Keratinocyte (primary cell): ENCODE measurements at regions not wholly inside any gene's neighbourhood (a gene's known extent, or its start where the extent isn't known, plus 50 kb on each side); places are given as distances from the start of the nearest gene placed in this dataset.

Experiments
- DNase-seq: peaks from one replicate; pipeline ENCODE4 v3.0.0-alpha.2; 2011; ENCODE audit warnings: low read depth, missing footprints, low spot score
- FAIRE-seq: peaks from 2 replicates; lab custom pipeline; 2011; peaks lifted over from hg19 to GRCh38; lab: Jason Lieb, UNC
- H2AFZ ChIP-seq: 2 replicates; pipeline ENCODE4 v1.6.0; 2012; ENCODE audit warnings: low read length, control low read depth, inconsistent platforms; ENCODE audit not compliant: control insufficient read depth
- H3K27ac ChIP-seq: 2 replicates; pipeline ENCODE4 v1.5.1; 2011; ENCODE audit warnings: low read length; ENCODE audit not compliant: control insufficient read depth, insufficient read depth
- H3K27me3 ChIP-seq: 3 replicates; pipeline ENCODE4 v1.6.0; 2011; ENCODE audit warnings: low read length; ENCODE audit not compliant: control insufficient read depth, insufficient read depth; ENCODE audit errors: extremely low read depth
- H3K36me3 ChIP-seq, 2 experiments: 2 replicates in 1 of 2; 3 replicates in 1 of 2; pipeline ENCODE4 v1.5.1; 2011; ENCODE audit warnings: low read length in 2 of 2, mild to moderate bottlenecking in 1 of 2; ENCODE audit not compliant: control insufficient read depth in 2 of 2, insufficient read depth in 2 of 2; ENCODE audit errors: extremely low read depth in 1 of 2
- H3K4me1 ChIP-seq: 3 replicates; pipeline ENCODE4 v1.5.1; 2011; ENCODE audit warnings: low read length; ENCODE audit not compliant: control insufficient read depth, insufficient read depth; ENCODE audit errors: extremely low read depth
- H3K4me2 ChIP-seq: 3 replicates; pipeline ENCODE4 v1.6.0; 2011; ENCODE audit warnings: low read depth, low read length; ENCODE audit not compliant: control insufficient read depth, insufficient read depth; ENCODE audit errors: extremely low read depth
- H3K4me3 ChIP-seq, 3 experiments: fragments of 200-600 bp in 1 of 3; sonication (generic) in 1 of 3; 2 replicates in 2 of 3; 3 replicates in 1 of 3; pipeline ENCODE4 v1.5.1; 2011 to 2016; ENCODE audit warnings: low read length in 3 of 3, mild to moderate bottlenecking in 3 of 3, control low read depth in 2 of 3, inconsistent platforms in 1 of 3, low read depth in 1 of 3, mixed read lengths in 1 of 3, mixed run types in 1 of 3, moderate library complexity in 1 of 3; ENCODE audit not compliant: control insufficient read depth in 2 of 3, insufficient read depth in 2 of 3; ENCODE audit errors: extremely low read depth in 1 of 3
- H3K79me2 ChIP-seq: 2 replicates; pipeline ENCODE4 v1.6.0; 2012; ENCODE audit warnings: low read length; ENCODE audit not compliant: control insufficient read depth, insufficient read depth
- H3K9ac ChIP-seq: 3 replicates; pipeline ENCODE4 v1.6.0; 2011; ENCODE audit warnings: low read length; ENCODE audit not compliant: control insufficient read depth, insufficient read depth; ENCODE audit errors: extremely low read depth
- H3K9me1 ChIP-seq: 3 replicates; pipeline ENCODE4 v1.6.0; 2011; ENCODE audit warnings: low read length; ENCODE audit not compliant: control insufficient read depth, insufficient read depth; ENCODE audit errors: extremely low read depth
- H3K9me3 ChIP-seq: 2 replicates; pipeline ENCODE4 v1.5.1; 2012; ENCODE audit warnings: low read depth, low read length; ENCODE audit not compliant: control insufficient read depth
- H4K20me1 ChIP-seq: 3 replicates; pipeline ENCODE4 v1.6.0; 2011; ENCODE audit warnings: low read length; ENCODE audit not compliant: control insufficient read depth, insufficient read depth; ENCODE audit errors: extremely low read depth
- CTCF ChIP-seq, 3 experiments: IDR thresholded peaks in 1 of 3; conservative IDR thresholded peaks in 1 of 3; optimal IDR thresholded peaks in 1 of 3; 2 replicates in 2 of 3; 3 replicates in 1 of 3; pipeline versions ENCODE3 to v1.5.1; 2011; ENCODE audit warnings: low read length in 3 of 3, mild to moderate bottlenecking in 3 of 3, moderate library complexity in 2 of 3, control low read depth in 1 of 3, inconsistent platforms in 1 of 3; ENCODE audit not compliant: insufficient read depth in 2 of 3; ENCODE audit errors: extremely low read depth in 1 of 3
- EZH2 ChIP-seq: IDR thresholded peaks from one replicate; pipeline ENCODE4 v1.6.1; 2012; ENCODE audit warnings: inconsistent platforms, mild to moderate bottlenecking, low read length, moderate library complexity
- dilution Hi-C: fragments of 300-500 bp; cut with MboI; formaldehyde crosslinking; loops from one replicate; pipeline ENCODE4 v1.7.0; 2020; ENCODE audit warnings: low sequenced_read_pairs; ENCODE audit not compliant: extremely low pct_ligation_motif_present

DNA sequence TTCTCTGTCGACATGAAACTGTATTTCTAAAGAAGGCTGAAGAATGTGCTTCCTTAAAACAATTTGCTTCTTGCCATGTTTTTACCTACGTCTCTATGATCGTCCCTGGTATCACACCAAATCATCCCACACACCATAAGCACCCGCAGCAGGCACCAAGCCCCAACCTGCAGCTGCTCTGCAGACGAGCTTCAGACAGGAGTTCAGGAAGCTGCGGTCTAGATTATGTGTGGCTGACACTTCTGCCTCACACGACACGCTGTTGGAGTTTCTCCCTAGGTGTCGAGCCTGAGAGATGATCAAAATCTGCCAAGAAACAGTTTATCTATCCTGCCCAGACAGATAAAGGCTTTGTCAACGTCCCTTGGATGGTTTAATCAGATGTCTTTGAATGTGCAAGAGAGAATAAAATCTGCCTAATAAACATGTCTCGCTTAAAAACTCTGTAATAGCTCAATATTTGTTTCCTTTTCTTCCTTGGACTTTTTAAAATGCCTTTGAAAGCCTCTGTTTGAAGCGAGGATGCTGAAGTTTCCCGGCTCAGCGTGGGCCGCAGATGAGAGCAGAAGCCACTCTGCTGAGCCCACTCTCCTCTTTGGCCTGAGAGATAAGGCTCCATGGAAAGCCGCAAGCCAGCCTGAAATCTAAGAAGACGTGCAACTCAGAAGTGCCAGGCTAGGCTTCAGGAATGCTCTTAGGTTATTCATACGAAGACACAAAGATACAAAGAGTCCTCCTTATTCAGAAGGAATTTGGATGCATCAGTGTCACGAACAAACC is 158.3 kb upstream of the PFKP start:
- Histone ChIP-seq H3K4me1 (no peaks in the 10 kb centered on the region), H3K9ac (no peak overlapping the region), H3K9me1 (no peaks in the 10 kb centered on the region), H3K79me2 (no peaks in the 10 kb centered on the region), H3K36me3 (no peaks in the 10 kb centered on the region), H3K27me3 (no peaks in the 10 kb centered on the region), H3K9me3 (no peaks in the 10 kb centered on the region), H2AFZ (no peak overlapping the region), H3K4me3 (no peak overlapping the region), H3K4me2 (no peak overlapping the region), H4K20me1 (no peaks in the 10 kb centered on the region), H3K27ac (no peak overlapping the region)
- FAIRE-seq: no peak
- no peak for DNase-seq
- dilution Hi-C loops: no loop called here
- TF ChIP-seq CTCF (optimal IDR thresholded peaks at IDR 0.05 in 1 of 3, IDR thresholded peaks at IDR 0.05 in 1 of 3, conservative IDR thresholded peaks at IDR 0.05 in 1 of 3; ENCODE audit: extremely low read depth in 1 of 3, insufficient read depth in 2 of 3, low read length in 3 of 3): no peak
- TF ChIP-seq EZH2: no peak

DNA sequence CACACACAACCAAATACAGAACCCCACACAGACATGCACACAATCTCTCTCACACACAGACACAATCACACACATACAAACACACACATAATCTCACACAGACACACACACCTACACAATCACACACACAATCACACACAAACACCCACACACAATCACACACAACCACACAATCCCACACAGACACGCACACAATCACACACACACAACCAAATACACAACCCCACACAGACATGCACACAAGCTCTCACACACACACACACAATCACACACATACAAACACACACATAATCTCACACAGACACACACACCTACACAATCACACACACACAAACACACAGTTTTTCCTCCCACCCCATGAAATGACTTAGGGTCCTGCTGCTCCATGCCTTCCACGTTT is 160.4 kb upstream of the PFKP start:
- FAIRE-seq: no peak
- no peak overlapping the region for H2AFZ ChIP-seq
- no peak overlapping the region for H3K27ac ChIP-seq
- H3K4me2 ChIP-seq: no peak overlapping the region
- no peak for TF ChIP-seq CTCF (optimal IDR thresholded peaks at IDR 0.05 in 1 of 3, IDR thresholded peaks at IDR 0.05 in 1 of 3, conservative IDR thresholded peaks at IDR 0.05 in 1 of 3; ENCODE audit: extremely low read depth in 1 of 3, insufficient read depth in 2 of 3, low read length in 3 of 3)
- TF ChIP-seq EZH2: no peak
- no peaks in the 10 kb centered on the region for H3K27me3 ChIP-seq
- no peaks in the 10 kb centered on the region for H3K9me3 ChIP-seq
- H3K36me3 ChIP-seq: no peaks in the 10 kb centered on the region
- no peak for DNase-seq
- no peak overlapping the region for H3K4me3 ChIP-seq
- H3K9ac ChIP-seq: no peak overlapping the region
- H4K20me1 ChIP-seq: no peaks in the 10 kb centered on the region
- H3K9me1 ChIP-seq: no peaks in the 10 kb centered on the region
- H3K4me1 ChIP-seq: no peaks in the 10 kb centered on the region
- dilution Hi-C loops: no loop called here
- H3K79me2 ChIP-seq: no peaks in the 10 kb centered on the region
